ENCODE measurements at regions not wholly inside any gene's neighbourhood (a gene's known extent, or its start where the extent isn't known, plus 50 kb on each side); places are given as distances from the start of the nearest gene placed in this dataset.

DNA sequence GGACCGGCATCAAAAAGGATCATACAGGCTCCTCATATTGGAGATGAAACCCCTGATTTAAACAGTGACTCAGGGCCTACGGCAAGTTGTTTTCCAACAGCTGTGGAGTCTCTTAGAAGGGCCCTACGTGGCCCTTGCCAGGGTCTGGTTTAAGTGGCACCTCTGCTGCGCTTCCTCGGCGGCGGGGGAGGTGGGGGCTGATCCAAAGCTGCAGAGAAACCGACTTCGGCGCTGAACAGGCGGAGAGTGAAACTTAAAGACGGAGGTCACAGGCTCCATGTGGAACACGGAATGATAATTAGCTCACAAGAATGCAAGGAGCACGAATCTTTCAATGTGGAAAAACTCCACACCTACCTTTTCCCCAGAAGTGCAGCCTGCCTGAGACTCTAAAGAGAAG, 477.9 kb downstream of the TCERG1L start:
- TF ChIP-seq POLR2AphosphoS5 (IDR thresholded peaks at IDR 0.05) (no peak), POLR2A (IDR thresholded peaks at IDR 0.05) (no peak), CTCF (IDR thresholded peaks at IDR 0.05) (no peak)
